GM12873 (cell line): ENCODE measurements at regions not wholly inside any gene's neighbourhood (a gene's known extent, or its start where the extent isn't known, plus 50 kb on each side); places are given as distances from the start of the nearest gene placed in this dataset.

Source experiments
- CTCF ChIP-seq: IDR thresholded peaks from 2 replicates; pipeline ENCODE4 v1.5.1; 2012; ENCODE audit warnings: low read depth, mild to moderate bottlenecking, moderate library complexity, low read length, control low read depth; ENCODE audit not compliant: insufficient read depth; ENCODE audit errors: missing control alignments

GRCh38 chr9:92184041-92184564 is 68.9 kb upstream of the SPTLC1 start:
- no peak for TF ChIP-seq CTCF

DNA sequence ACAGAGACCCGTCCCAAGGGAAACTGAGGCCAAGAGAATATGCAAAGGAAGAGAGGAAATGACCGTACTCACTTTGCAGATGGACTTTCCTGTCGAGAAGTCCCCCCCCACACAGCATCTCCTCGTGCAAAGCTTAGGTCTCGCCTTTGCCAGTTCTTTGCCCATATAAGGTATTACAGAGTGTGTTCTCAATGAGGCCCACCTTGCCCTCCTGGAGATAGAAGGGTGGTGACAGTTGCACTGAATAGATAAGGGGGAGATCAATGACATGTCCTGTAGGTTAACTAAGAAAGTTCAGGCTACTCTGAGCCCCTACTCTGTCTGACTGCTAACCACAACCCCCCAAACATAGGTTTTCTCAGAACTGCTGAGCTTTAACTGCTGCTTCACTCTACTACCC is 68.2 kb upstream of the SPTLC1 start:
- no peak for TF ChIP-seq CTCF

DNA sequence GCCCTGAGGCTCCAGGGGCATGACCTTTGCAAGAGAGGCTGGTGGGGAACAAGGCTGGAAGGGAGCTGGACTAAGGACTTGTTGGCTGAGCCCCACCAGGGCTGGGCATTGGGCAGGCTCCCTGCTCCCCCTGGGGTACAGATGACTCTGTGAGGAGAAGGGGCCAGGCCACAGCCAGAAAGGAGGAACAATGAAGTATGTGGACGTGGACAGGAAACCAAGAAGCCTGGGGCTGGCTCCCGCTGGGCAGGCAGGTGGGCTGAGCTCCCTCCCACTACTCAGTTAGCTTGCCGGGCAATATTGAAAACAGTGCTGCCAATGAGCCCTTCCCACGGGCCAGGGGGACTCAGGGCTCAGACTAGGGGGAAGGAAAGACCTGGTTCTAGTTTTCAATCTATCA is 66.1 kb upstream of the SPTLC1 start:
- TF ChIP-seq CTCF = no peak

DNA sequence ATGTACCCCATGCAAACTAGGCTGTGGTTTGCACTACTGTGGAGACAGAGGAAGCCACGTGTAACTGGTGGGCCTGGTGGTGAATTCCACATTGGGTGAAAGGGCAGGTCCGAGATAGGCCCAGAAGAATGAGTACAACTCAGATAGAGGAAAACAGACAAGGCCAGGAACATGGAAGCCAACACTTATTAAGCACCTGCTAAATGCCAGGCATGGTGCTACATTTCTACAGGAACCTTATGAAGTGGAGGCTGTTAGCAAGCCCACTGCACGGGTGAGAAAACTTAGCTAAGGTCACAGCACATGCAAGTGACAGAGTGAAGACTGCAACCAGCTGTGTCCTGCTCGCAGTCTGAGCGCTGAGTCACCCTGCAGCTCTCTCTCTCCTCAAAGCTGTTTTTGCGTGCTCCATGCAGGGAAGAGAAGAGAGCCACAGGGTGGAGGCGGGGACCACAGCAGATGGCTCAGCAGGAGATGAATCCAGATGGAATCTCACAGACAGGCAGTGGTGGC is 65.5 kb upstream of the SPTLC1 start:
- TF ChIP-seq CTCF = no peak

GRCh38 chr9:92180002-92180400 is 64.8 kb upstream of the SPTLC1 start:
- TF ChIP-seq CTCF = no peak

DNA sequence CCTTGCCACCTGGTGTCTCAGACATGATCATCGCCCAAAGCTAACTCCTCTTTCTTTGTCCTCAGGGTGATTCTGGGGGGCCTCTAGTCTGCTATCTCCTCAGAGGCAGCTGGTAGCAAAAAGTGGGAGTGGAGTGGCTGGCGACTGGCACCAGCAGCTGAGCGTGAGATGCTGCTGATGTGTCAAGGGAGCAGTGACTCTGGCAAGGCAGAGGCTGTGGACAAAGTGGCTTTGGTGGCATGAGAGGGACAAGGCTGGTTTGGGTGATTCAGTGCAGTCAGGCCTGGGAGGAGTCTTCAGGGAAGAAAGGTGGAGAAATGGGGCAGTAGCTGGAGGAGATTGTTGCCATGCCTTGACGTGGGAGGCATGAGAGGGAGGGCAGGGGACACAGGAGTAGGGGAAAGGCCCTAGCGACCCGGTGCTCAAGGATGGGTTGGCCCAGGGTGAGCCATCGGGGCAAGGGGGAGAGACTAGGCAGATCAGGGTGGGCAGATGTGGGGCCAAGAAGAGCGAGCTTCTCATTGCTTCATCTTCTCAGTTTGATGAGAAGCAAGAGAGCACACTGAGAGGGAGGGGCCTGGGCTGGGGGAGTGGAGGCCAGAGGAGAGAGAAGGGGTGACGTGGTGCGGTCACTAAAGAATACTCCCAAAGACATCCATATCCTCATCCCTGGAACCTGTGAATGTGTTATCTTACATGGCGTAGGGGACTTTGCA is 64.2 kb upstream of the SPTLC1 start:
- no peak for TF ChIP-seq CTCF

DNA sequence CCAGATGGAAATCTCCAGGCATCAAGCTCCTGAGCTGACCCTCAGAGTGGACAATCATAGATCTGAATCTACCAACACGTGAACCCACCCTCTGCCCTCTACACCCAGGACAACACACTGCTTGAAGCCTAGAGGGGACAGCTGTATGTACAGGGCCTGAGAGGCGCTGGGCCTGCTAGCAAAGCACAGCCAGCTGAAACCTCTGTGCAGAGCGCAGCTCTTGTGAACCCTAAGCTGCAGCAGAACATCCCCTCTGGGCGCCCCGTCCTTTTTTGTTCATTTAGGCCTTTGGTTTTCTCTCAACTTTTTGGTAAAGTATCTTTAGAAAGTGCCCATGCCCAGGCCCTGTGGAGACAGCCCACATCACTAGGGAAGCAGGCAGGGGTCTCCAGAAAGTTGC is 62.4 kb upstream of the SPTLC1 start:
- no peak for TF ChIP-seq CTCF
